Neuronal stem cell (in vitro differentiated cells): ENCODE measurements at regions not wholly inside any gene's neighbourhood (a gene's known extent, or its start where the extent isn't known, plus 50 kb on each side); places are given as distances from the start of the nearest gene placed in this dataset.

Experiments
- DNase-seq: peaks from one replicate; pipeline ENCODE4 v3.0.0-alpha.2; 2013; ENCODE audit warnings: low spot score
- H2AFZ ChIP-seq: one replicate; pipeline ENCODE4 v1.6.1; 2013; ENCODE audit warnings: mild to moderate bottlenecking, low read length, inconsistent platforms
- H2AK5ac ChIP-seq: 2 replicates; pipeline ENCODE4 v1.6.1; 2013; ENCODE audit warnings: low read depth, mild to moderate bottlenecking, inconsistent platforms, low read length, moderate library complexity, mixed read lengths
- H2BK120ac ChIP-seq: 2 replicates; pipeline ENCODE4 v1.6.1; 2013; ENCODE audit warnings: low read depth, mild to moderate bottlenecking, inconsistent platforms, low read length, moderate library complexity, mixed read lengths
- H2BK12ac ChIP-seq: one replicate; pipeline ENCODE4 v1.6.1; 2013; ENCODE audit warnings: low read length, inconsistent platforms
- H2BK15ac ChIP-seq: 2 replicates; pipeline ENCODE4 v1.6.1; 2013; ENCODE audit warnings: mild to moderate bottlenecking, low read length, inconsistent platforms, mixed read lengths
- H2BK5ac ChIP-seq: one replicate; pipeline ENCODE4 v1.6.1; 2013; ENCODE audit warnings: inconsistent platforms, mild to moderate bottlenecking, low read length, moderate library complexity
- H3K14ac ChIP-seq: one replicate; pipeline ENCODE4 v1.6.1; 2013; ENCODE audit warnings: low read length, inconsistent platforms
- H3K18ac ChIP-seq: 2 replicates; pipeline ENCODE4 v1.6.1; 2013; ENCODE audit warnings: low read length, inconsistent platforms
- H3K23ac ChIP-seq: 2 replicates; pipeline ENCODE4 v1.6.1; 2013; ENCODE audit warnings: low read depth, mild to moderate bottlenecking, mixed read lengths, low read length, inconsistent platforms; ENCODE audit not compliant: poor library complexity
- H3K27ac ChIP-seq: replicated peaks from 3 replicates; pipeline ENCODE4 v1.5.1; 2013; ENCODE audit warnings: low read length, inconsistent platforms
- H3K27me3 ChIP-seq, 3 experiments: 2 replicates each; pipeline ENCODE4 v1.6.1; 2013; ENCODE audit warnings: low read length in 3 of 3, mild to moderate bottlenecking in 2 of 3, inconsistent platforms in 1 of 3, low read depth in 1 of 3, mixed read lengths in 1 of 3, moderate library complexity in 1 of 3; ENCODE audit not compliant: control insufficient read depth in 3 of 3, insufficient read depth in 3 of 3
- H3K36me3 ChIP-seq, 2 donors: replicated peaks in 1 of 2; 2 replicates each; pipeline ENCODE4 v1.6.1; 2013; ENCODE audit warnings: low read length in 2 of 2; ENCODE audit not compliant: control insufficient read depth in 2 of 2, insufficient read depth in 2 of 2
- H3K4ac ChIP-seq: 2 replicates; pipeline ENCODE4 v1.6.1; 2013; ENCODE audit warnings: inconsistent platforms, mild to moderate bottlenecking, low read length, moderate library complexity
- H3K4me1 ChIP-seq, 2 donors: 1 replicate in 1 of 2; 2 replicates in 1 of 2; pipeline ENCODE4 v1.6.1; 2013; ENCODE audit warnings: low read length in 2 of 2, low read depth in 1 of 2; ENCODE audit not compliant: control insufficient read depth in 2 of 2, insufficient read depth in 1 of 2
- H3K4me2 ChIP-seq: one replicate; pipeline ENCODE4 v1.6.1; 2013; ENCODE audit warnings: mild to moderate bottlenecking, low read length, inconsistent platforms; ENCODE audit not compliant: insufficient read depth, poor library complexity, severe bottlenecking
- H3K4me3 ChIP-seq, 2 donors: 2 replicates each; pipeline ENCODE4 v1.5.1; 2013; ENCODE audit warnings: low read length in 2 of 2, mild to moderate bottlenecking in 2 of 2, inconsistent platforms in 1 of 2, moderate library complexity in 1 of 2
- H3K79me1 ChIP-seq: one replicate; pipeline ENCODE4 v1.6.1; 2013; ENCODE audit warnings: low read depth, mild to moderate bottlenecking, inconsistent platforms, low read length, moderate library complexity
- H3K9ac ChIP-seq: one replicate; pipeline ENCODE4 v1.6.1; 2013; ENCODE audit warnings: mild to moderate bottlenecking, low read depth, low read length, inconsistent platforms; ENCODE audit not compliant: poor library complexity
- H3K9me3 ChIP-seq, 2 donors: replicated peaks in 1 of 2; 2 replicates each; pipeline versions ENCODE3 to v1.6.1; 2013; ENCODE audit warnings: low read length in 2 of 2, mild to moderate bottlenecking in 2 of 2, inconsistent platforms in 1 of 2, low read depth in 1 of 2, mixed read lengths in 1 of 2, moderate library complexity in 1 of 2; ENCODE audit not compliant: control insufficient read depth in 2 of 2, insufficient read depth in 1 of 2
- H4K8ac ChIP-seq: one replicate; pipeline ENCODE4 v1.6.1; 2013; ENCODE audit warnings: low read depth, mild to moderate bottlenecking, inconsistent platforms, low read length, moderate library complexity
- H4K91ac ChIP-seq: one replicate; pipeline ENCODE4 v1.6.1; 2013; ENCODE audit warnings: low read length, low read depth, mild to moderate bottlenecking, inconsistent platforms; ENCODE audit not compliant: poor library complexity
- WGBS, 2 donors: extraction: QIAGEN DNeasy Blood & Tissue Kit; methylation state at CpG; one replicate each; pipeline ENCODE4 v1.1.7; 2013; ENCODE audit warnings: missing lambda C conversion rate in 2 of 2, mixed read lengths in 1 of 2; ENCODE audit not compliant: insufficient read length in 2 of 2, insufficient replicate concordance in 1 of 2; ENCODE audit errors: extremely low coverage in 2 of 2; 5-methylcytosine and 5-hydroxymethylcytosine counted together

- H3K4me2 ChIP-seq = no peak overlapping the region
- no CpG with 5 or more reads among the region's 16 CpGs for WGBS, 2 donors
- H3K9ac ChIP-seq = no peak overlapping the region
- H2AK5ac ChIP-seq = peak overlapping the region; percentile 28
- no peak overlapping the region for H4K8ac ChIP-seq
- no peaks in the 10 kb centered on the region for H3K36me3 ChIP-seq
- H4K91ac ChIP-seq = no peak overlapping the region
- no peak overlapping the region for H3K14ac ChIP-seq
- peaks cover 0 to 2% of the 10 kb centered on the region in 2 donors for H3K9me3 ChIP-seq
- H2BK15ac ChIP-seq = no peak overlapping the region
- H3K27ac ChIP-seq = no peak overlapping the region
- no peak overlapping the region for H2AFZ ChIP-seq
- no peak overlapping the region for H3K23ac ChIP-seq
- DNase-seq = no peak
- no peak overlapping the region for H3K4ac ChIP-seq
- H3K4me3 ChIP-seq = no peak overlapping the region
- peaks cover 0 to 1% of the 10 kb centered on the region in 2 donors for H3K4me1 ChIP-seq
- H3K79me1 ChIP-seq = no peaks in the 10 kb centered on the region
- H2BK5ac ChIP-seq = no peak overlapping the region
- H3K18ac ChIP-seq = peak overlapping the region; percentile 58
- no peaks in the 10 kb centered on the region for H3K27me3 ChIP-seq
- no peak overlapping the region for H2BK120ac ChIP-seq
- no peak overlapping the region for H2BK12ac ChIP-seq
Observed at GRCh38 chr5:3051400-3051799, 299.9 kb upstream of the IRX2 start.

- no peak overlapping the region for H3K4ac ChIP-seq
- H3K23ac ChIP-seq = no peak overlapping the region
- H4K91ac ChIP-seq = no peak overlapping the region
- H3K4me1 ChIP-seq = peaks cover 0 to 1% of the 10 kb centered on the region in 2 donors
- WGBS, 2 donors = no CpG with 5 or more reads among the region's 13 CpGs
- H3K18ac ChIP-seq = no peak overlapping the region
- no peak overlapping the region for H2BK15ac ChIP-seq
- H3K36me3 ChIP-seq = no peaks in the 10 kb centered on the region
- no peak overlapping the region for H2BK12ac ChIP-seq
- peak overlapping the region; percentile 34 for H2AK5ac ChIP-seq
- H4K8ac ChIP-seq = no peak overlapping the region
- peak overlapping the region; percentile 60 for H3K14ac ChIP-seq
- no peak overlapping the region for H3K9ac ChIP-seq
- H3K4me2 ChIP-seq = no peak overlapping the region
- H3K4me3 ChIP-seq = no peak overlapping the region
- no peaks in the 10 kb centered on the region for H3K79me1 ChIP-seq
- H3K27me3 ChIP-seq = no peaks in the 10 kb centered on the region
- no peak overlapping the region for H2AFZ ChIP-seq
- no peak overlapping the region for H3K27ac ChIP-seq
- no peak overlapping the region for H2BK120ac ChIP-seq
- peaks cover 0 to 2% of the 10 kb centered on the region in 2 donors for H3K9me3 ChIP-seq
- no peak overlapping the region for H2BK5ac ChIP-seq
- DNase-seq = no peak
Observed at GRCh38 chr5:3050863-3051262, 299.4 kb upstream of the IRX2 start.

- WGBS, 2 donors = no CpG with 5 or more reads among the region's 11 CpGs
- H3K36me3 ChIP-seq = no peaks in the 10 kb centered on the region
- H3K23ac ChIP-seq = no peak overlapping the region
- H3K4me3 ChIP-seq = no peak overlapping the region
- peaks cover 0 to 1% of the 10 kb centered on the region in 2 donors for H3K4me1 ChIP-seq
- no peak overlapping the region for H3K4me2 ChIP-seq
- H3K27me3 ChIP-seq = no peaks in the 10 kb centered on the region
- H3K9ac ChIP-seq = no peak overlapping the region
- no peak overlapping the region for H2BK15ac ChIP-seq
- peak overlapping the region; percentile 30 for H3K18ac ChIP-seq
- H2AFZ ChIP-seq = no peak overlapping the region
- H2BK120ac ChIP-seq = no peak overlapping the region
- H4K8ac ChIP-seq = no peak overlapping the region
- H3K27ac ChIP-seq = no peak overlapping the region
- H2AK5ac ChIP-seq = peak overlapping the region; percentile 48
- H3K79me1 ChIP-seq = no peaks in the 10 kb centered on the region
- H4K91ac ChIP-seq = no peak overlapping the region
- H2BK5ac ChIP-seq = no peak overlapping the region
- no peak for DNase-seq
- H3K14ac ChIP-seq = peak overlapping the region; percentile 25
- H2BK12ac ChIP-seq = no peak overlapping the region
- H3K4ac ChIP-seq = no peak overlapping the region
- H3K9me3 ChIP-seq = peaks cover 0 to 2% of the 10 kb centered on the region in 2 donors
Observed at GRCh38 chr5:3049261-3049660, 297.8 kb upstream of the IRX2 start.

- peaks cover 0 to 1% of the 10 kb centered on the region in 2 donors for H3K4me1 ChIP-seq
- H4K91ac ChIP-seq = no peak overlapping the region
- H3K79me1 ChIP-seq = no peaks in the 10 kb centered on the region
- no peak overlapping the region for H3K4me3 ChIP-seq
- no peak overlapping the region for H3K23ac ChIP-seq
- no peak overlapping the region for H4K8ac ChIP-seq
- no peak overlapping the region for H2BK15ac ChIP-seq
- H3K4me2 ChIP-seq = no peak overlapping the region
- H3K9ac ChIP-seq = no peak overlapping the region
- no CpG with 5 or more reads among the region's 8 CpGs for WGBS, 2 donors
- no peak overlapping the region for H2BK12ac ChIP-seq
- no peak overlapping the region for H2BK5ac ChIP-seq
- no peak overlapping the region for H3K4ac ChIP-seq
- no peaks in the 10 kb centered on the region for H3K36me3 ChIP-seq
- peak overlapping the region; percentile 54 for H3K18ac ChIP-seq
- no peak overlapping the region for H2BK120ac ChIP-seq
- peak overlapping the region; percentile 57 for H2AK5ac ChIP-seq
- no peak for DNase-seq
- H3K14ac ChIP-seq = no peak overlapping the region
- no peak overlapping the region for H3K27ac ChIP-seq
- H3K27me3 ChIP-seq = peaks cover 0 to 1% (median 0%) of the 10 kb centered on the region in 3 experiments
- H2AFZ ChIP-seq = no peak overlapping the region
- H3K9me3 ChIP-seq = peaks cover 0 to 2% of the 10 kb centered on the region in 2 donors
Observed at GRCh38 chr5:3047212-3047774, 295.8 kb upstream of the IRX2 start.
